GM18870 (cell line): ENCODE measurements at regions not wholly inside any gene's neighbourhood (a gene's known extent, or its start where the extent isn't known, plus 50 kb on each side); places are given as distances from the start of the nearest gene placed in this dataset.

ENCODE experiments used
- ATAC-seq: cut with Tn5 transposase; IDR thresholded peaks from one replicate; pipeline ENCODE4 v1.9.1; 2021; ENCODE audit warnings: moderate library complexity; ENCODE audit not compliant: unreplicated experiment

DNA sequence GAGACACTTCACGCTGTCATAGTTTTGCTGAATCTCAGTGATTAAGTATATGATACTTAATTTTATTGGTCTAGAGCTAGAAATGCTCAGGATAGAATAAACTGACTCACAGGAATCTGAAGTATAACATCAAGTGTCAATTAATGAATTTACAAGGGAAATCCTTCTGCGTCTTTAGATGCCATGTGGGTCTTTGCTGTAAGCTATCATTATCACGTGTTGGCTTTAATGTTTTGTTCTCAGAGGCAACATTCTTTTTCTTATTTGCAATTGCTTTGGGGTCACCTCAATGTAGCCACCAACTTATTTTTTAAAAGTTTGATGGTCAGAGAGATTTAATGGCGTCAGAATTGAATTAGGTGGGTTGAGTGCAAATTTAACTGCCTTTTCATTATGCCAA, 680.1 kb upstream of the PTBP2 start:
- ATAC-seq: no peak

DNA sequence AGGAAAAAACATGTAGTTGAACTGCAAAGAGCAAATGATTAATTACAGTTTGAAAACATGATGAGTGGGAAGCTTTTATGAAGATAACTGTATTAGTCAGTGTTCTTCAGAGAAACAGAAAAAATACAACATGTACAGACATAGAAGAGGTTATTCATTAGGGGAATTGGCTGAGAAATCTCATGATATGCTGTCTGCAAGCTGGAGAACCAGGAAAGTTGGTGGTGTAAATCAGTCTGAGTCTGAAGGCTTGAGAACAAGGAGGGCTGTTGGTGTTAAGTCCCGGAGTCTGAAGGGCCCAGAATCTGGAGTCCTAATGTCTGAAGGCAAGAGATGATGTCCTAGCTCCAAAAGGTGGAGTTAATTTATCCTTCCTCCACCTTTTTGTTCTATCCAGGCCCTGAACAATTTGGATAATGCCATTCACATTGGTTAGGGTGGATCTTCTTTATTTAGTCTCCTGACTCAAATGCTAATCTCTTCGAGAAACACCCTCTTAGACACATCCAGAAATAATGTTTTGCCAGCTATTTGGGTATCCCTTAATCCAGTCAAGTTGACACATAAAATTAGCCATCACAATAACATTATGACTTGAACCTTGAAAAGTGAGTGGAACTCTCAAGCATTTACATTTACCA, 672.9 kb upstream of the PTBP2 start:
- no peak for ATAC-seq

DNA sequence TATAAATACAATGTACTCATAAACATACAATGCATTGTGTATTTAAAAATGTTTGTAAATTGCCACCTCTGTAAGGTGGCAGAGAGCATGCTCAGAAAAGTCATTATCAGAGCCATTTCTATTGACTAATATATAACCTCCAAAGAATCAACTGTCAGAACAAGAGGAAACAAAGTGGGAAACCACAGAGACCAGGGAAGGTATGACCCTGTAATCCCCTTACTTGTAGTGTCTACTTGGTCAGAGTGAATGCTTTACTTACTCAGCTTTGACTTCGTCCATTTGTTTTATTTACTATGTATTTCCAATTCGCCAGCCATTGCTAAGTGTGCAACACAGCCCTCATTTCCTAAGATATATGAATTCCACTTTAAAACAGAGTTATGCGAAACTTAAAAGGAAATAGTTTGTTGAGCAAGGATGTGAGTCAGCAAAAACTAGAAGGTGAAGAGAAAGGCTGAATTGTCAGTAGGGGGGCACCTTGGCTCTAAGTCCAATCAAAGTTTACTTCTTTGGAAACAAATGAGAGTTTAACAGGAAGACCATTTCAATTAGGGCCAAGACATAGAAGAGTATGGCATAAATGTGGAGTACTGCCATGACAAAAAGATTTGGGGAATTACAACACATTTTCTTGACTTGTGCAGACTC, 671.7 kb upstream of the PTBP2 start:
- no peak for ATAC-seq

- ATAC-seq: no peak
Measured at GRCh38 chr1:96059276-96059675, 662.3 kb upstream of the PTBP2 start.

GRCh38 chr1:96059736-96060135, 661.8 kb upstream of the PTBP2 start:
- ATAC-seq: no peak

DNA sequence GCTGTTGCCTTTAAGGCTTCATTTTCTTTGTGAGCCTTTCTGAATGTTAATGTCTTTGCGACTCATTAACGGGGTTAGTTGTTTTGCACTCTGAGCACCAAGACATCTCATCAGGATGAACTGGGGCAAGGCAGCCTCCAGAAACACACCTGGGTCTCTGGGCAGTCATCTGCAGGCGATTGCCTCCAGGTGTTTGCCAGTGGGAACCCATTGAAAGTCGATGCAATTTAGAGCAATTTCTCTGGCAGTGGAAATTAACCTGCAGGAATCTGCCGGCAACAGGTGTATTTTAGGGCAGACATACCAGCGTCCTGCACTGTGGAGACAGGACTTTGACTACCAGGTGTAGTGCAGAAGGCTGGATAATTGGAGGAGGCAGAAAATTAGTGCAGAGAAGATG, 661.0 kb upstream of the PTBP2 start:
- no peak for ATAC-seq

DNA sequence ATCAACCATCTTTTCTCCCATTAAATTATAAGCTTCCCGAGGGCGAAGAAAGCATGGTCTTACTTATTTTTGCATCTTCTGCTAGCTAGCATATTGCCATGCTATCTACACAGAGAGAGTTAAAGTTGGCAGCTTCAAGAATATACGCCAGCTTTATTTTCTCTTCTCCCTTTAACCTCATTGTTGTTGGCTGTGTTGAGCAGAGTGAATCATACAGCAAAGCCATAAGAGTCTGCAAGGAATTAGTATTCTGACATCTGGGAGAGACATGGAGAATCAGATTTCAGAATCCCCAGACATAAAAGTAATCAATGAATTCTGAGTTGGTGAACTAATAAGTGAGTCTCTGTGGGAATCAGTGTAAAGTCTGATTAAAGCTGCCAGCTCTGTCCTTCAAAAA, 649.6 kb upstream of the PTBP2 start:
- ATAC-seq: no peak

GRCh38 chr1:96073100-96073499, 648.5 kb upstream of the PTBP2 start:
- peak; percentile 83 for ATAC-seq

DNA sequence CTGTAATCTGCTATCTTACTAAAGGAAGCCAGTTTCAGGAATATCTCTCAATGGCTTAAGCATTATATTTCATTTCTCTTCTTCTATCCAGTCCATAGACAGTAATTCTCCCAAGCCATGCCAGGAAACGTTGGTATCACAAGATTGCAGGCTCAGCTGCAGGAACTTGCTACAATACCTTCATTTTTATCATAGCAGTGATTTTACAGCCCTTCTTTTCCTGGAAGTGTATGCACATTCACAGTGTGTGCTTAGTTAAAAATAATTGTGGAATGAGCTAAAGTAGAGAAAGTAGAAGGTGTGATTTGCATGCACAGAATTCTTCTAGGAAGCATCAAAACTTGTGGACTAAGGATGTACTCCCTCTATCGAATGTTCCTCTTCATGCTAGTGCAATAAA, 647.2 kb upstream of the PTBP2 start:
- ATAC-seq: no peak

GRCh38 chr1:96074876-96075577, 646.6 kb upstream of the PTBP2 start:
- no peak for ATAC-seq

DNA sequence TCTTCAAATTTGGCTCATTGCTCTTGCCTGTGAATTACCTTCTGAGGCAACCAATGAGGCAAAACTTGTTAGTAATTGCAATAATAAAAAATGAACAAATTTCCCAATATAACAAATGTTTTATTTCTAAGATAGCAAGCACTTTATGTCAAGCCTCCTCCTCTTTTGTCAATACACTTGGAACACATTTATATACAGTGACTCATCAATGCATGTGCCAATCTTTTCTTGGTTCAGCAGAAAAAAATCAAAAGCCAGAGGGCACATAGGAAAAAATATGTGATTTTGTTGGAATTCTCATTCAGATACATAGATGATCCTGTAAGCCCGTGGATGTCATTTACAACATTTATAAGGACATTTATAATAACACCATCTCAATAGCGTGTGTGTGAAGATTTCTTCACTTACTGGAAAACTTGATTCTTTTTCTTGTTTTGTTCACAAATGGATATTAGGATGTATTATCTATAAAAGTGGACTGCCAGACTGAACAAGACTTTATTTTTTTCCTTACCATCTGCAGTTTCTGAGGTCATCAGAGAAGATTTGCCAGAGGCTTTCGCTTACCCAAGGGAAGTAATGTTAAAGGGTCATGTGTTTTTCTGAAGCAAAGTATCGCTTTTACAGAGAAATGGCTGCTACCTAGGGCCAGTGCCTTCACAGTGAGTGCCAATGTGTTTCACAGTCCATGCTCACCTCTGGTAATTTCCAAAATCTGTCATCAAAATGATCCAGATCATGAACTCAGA, 645.7 kb upstream of the PTBP2 start:
- no peak for ATAC-seq

DNA sequence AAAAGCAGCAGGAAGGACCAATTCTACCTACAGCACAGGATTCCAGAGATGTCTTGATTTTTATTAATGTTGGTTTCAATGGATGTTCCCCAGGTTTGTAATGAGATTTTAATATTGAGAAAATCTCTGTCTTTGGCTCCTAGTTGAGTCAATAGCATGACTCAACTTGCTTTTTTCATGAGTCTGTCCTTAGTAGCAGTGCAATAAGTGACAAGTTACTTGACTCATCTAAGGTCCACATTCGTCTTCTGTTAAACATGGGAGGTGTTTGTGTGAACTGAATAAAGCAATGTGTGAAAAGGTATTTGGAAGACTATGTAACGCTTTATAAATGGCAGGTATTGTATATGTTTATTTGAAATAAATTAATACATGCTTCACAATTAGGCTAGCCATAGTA, 645.0 kb upstream of the PTBP2 start:
- no peak for ATAC-seq

GRCh38 chr1:96079581-96079980, 642.0 kb upstream of the PTBP2 start:
- no peak for ATAC-seq

DNA sequence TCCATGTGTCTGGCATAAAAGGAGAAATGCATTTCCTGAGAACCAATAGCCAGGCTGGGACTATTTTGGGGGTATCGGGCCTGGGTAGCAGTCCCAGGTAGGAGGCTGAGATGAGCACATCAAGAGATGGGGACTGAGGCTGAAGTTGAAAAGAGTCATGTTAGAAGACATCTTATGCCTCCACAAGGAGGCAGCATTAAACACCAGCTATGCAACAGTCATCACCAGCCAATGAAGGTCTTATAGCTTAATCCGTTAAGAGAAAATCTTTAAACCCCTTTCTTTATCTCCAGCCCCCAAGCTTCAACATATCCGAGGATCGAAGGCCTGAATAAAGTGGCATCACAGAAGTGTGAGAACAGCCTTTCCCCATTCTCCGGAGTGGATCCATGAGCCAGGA, 640.7 kb upstream of the PTBP2 start:
- ATAC-seq: no peak

GRCh38 chr1:96087719-96088118, 633.9 kb upstream of the PTBP2 start:
- ATAC-seq: no peak

DNA sequence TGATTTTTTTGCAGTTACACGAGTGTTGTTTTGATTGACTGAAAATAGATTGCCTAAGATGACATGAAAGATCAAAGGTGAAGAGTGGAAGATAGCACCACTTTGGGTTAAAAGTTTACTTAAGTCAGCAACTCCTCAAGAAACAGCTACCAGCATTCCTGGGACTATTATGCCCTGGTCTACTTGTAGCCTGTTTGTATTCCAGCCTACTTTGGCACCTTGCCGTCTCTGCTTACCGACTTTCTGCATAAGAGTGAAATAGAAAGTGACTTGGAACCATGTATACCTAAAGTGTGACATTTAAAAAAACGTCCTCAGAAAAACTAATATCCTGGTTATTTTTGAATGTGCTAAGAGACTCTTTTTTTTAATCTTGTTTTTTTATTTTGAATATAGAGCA, 631.5 kb upstream of the PTBP2 start:
- ATAC-seq: no peak

DNA sequence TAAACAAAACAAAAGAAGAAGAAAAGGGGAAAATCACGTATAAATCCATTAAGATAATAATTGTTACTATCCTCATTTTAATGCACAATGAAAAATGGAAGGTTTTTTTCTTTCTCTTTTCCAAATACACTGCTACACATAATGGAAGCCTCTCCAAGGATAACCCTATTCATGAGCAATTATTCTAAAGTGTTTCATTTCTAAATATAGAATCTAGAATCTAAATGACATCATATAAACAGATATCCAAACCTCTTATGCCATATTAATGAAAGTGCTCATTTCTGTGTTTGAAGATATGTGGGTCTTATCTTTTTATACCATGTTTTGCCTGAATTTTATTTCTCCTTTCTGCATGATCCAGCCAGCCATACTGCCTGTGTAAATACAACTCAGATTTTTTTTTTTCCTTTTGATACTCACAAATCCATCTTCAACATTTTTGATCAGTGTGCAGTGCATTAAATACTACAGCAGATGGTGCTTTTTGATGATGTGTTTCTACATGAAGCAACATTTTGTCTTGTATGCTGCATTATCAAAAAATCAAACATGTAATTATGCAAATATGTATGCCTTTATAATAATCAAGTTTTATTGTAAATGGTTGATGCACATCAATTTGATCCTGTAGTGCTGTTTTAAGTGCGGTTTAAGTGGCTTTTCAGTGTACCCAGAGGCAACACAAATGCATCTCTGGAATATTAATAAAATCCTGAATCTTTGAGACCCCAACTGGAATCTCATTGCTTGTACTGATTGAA, 625.6 kb upstream of the PTBP2 start:
- ATAC-seq: no peak

- no peak for ATAC-seq
Measured at GRCh38 chr1:96096613-96097321, 624.8 kb upstream of the PTBP2 start.

DNA sequence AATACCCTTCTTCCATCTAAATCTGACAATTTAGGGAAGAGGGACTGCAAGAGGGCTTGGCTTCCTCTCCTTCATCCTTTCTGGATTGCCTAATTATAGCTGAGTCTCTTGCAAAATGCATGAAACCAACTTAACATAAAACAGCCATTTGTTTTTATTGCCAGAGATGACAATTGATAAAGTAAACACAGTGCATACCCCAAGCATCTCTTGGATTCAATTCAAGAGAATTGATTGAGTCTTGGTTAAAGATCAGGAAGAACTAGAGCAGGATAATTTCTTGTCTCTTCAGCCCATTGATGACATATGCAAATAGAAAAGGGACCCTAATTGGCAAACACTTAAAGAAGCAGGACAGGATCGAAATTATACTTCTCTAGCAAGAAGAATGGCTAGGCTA, 617.1 kb upstream of the PTBP2 start:
- ATAC-seq: no peak

- ATAC-seq: no peak
Measured at GRCh38 chr1:96104906-96105305, 616.7 kb upstream of the PTBP2 start.
